Activated CD4-positive, alpha-beta T cell treated with anti-CD3 and anti-CD28 coated beads, Interleukin-2, amount 10 ng/mL, durations not matched to agents 24 days and 14 days (primary cell): ENCODE measurements at regions not wholly inside any gene's neighbourhood (a gene's known extent, or its start where the extent isn't known, plus 50 kb on each side); places are given as distances from the start of the nearest gene placed in this dataset.

ENCODE experiments used
- DNase-seq: peaks from one replicate; pipeline ENCODE4 v3.0.0; 2022
- H3K27ac Mint-ChIP-seq: one replicate; pipeline ENCODE4 v1.8.0; 2022; ENCODE audit warnings: mild to moderate bottlenecking, mixed read lengths
- H3K27me3 Mint-ChIP-seq: one replicate; pipeline ENCODE4 v1.8.0; 2022; ENCODE audit warnings: mixed read lengths
- H3K36me3 Mint-ChIP-seq: one replicate; pipeline ENCODE4 v1.8.0; 2022; ENCODE audit warnings: low read depth, mild to moderate bottlenecking, mixed read lengths
- H3K4me1 Mint-ChIP-seq: one replicate; pipeline ENCODE4 v1.8.0; 2021; ENCODE audit warnings: mixed read lengths
- H3K4me3 Mint-ChIP-seq: one replicate; pipeline ENCODE4 v1.8.0; 2022; ENCODE audit warnings: mild to moderate bottlenecking, moderate library complexity, mixed read lengths
- H3K9me3 Mint-ChIP-seq: one replicate; pipeline ENCODE4 v1.8.0; 2021; ENCODE audit warnings: mixed read lengths
- intact Hi-C: fragments of 100-400 bp; cut with micrococcal nuclease; formaldehyde crosslinking; loops from one replicate; pipeline ENCODE4 v1.15.1; 2023

GRCh38 chr20:6999381-6999780 lies 231.9 kb downstream of the BMP2 start:
- Mint-ChIP-seq H3K4me1 (no peaks in the 10 kb centered on the region), H3K27ac (no peak overlapping the region), H3K9me3 (no peaks in the 10 kb centered on the region), H3K27me3 (no peaks in the 10 kb centered on the region), H3K36me3 (no peaks in the 10 kb centered on the region), H3K4me3 (no peak overlapping the region)
- no peak for DNase-seq
- intact Hi-C loops, result no loop called here

DNA sequence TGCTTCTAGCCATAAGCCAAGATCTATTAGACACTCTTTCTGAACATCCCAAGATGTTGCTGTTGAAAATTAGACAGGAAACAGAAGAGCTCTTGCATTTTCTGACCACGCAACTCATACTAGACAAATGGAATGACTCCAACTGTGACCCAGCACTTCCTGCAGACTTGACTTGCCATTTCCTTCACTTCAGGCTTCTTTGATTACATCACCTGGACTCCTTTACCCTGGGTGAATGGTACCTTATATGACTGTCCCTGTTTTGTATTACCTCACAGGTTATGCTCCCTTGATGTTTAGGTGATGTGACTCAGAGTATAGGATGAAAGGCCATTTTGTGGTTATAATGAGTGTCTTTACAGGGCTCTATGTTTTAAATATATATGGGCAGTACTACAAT lies 236.1 kb downstream of the BMP2 start:
- Mint-ChIP-seq H3K27me3 (no peaks in the 10 kb centered on the region), H3K4me3 (no peak overlapping the region), H3K9me3 (no peaks in the 10 kb centered on the region), H3K36me3 (no peaks in the 10 kb centered on the region), H3K4me1 (no peaks in the 10 kb centered on the region), H3K27ac (no peak overlapping the region)
- intact Hi-C loops, result no loop called here
- DNase-seq, result no peak

GRCh38 chr20:7004801-7005200 lies 237.3 kb downstream of the BMP2 start:
- no peaks in the 10 kb centered on the region for H3K27me3 Mint-ChIP-seq
- no peaks in the 10 kb centered on the region for H3K4me1 Mint-ChIP-seq
- no peaks in the 10 kb centered on the region for H3K36me3 Mint-ChIP-seq
- no peak overlapping the region for H3K4me3 Mint-ChIP-seq
- no peak for DNase-seq
- H3K27ac Mint-ChIP-seq, result no peak overlapping the region
- H3K9me3 Mint-ChIP-seq, result no peaks in the 10 kb centered on the region
- intact Hi-C loops, result no loop called here

GRCh38 chr20:7010527-7010926 lies 243.0 kb downstream of the BMP2 start:
- Mint-ChIP-seq H3K9me3 (no peaks in the 10 kb centered on the region), H3K27me3 (no peaks in the 10 kb centered on the region), H3K27ac (no peak overlapping the region), H3K4me3 (no peak overlapping the region), H3K4me1 (no peaks in the 10 kb centered on the region), H3K36me3 (no peaks in the 10 kb centered on the region)
- DNase-seq, result no peak
- intact Hi-C loops, result no loop called here

- Mint-ChIP-seq H3K27me3 (no peaks in the 10 kb centered on the region), H3K4me3 (no peak overlapping the region), H3K27ac (no peak overlapping the region)
Measured at GRCh38 chr20:7015257-7015656, 247.8 kb downstream of the BMP2 start.

DNA sequence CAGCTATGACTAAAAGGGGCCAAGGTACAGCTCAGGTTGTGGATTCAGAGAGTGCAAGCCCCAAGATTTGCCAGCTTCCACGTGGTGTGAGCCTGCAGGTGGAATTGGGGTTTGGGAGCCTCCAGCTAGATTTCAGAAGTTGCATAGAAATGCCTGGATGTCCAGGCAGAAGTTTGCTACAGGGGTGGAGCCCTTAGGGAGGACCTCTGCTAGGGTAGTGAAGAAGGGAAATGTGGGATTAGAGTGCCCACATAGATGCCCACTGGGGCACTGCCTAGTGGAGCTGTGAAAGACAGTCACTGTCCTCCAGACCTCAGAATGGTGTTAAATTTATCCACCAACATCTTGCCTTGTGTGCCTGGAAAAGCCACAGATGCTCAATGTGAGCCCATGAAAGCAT lies 255.1 kb downstream of the BMP2 start:
- H3K27me3 Mint-ChIP-seq, result no peaks in the 10 kb centered on the region
- peaks cover 17% of the 10 kb centered on the region for H3K9me3 Mint-ChIP-seq
- no peak overlapping the region for H3K27ac Mint-ChIP-seq
- H3K4me1 Mint-ChIP-seq, result no peaks in the 10 kb centered on the region
- H3K4me3 Mint-ChIP-seq, result no peak overlapping the region
- no peaks in the 10 kb centered on the region for H3K36me3 Mint-ChIP-seq
- no peak for DNase-seq
- intact Hi-C loops, result no loop called here

More at GRCh38 chr20:7015257-7015656, 247.8 kb downstream of the BMP2 start:
- H3K36me3 Mint-ChIP-seq, result no peaks in the 10 kb centered on the region
- H3K4me1 Mint-ChIP-seq, result no peaks in the 10 kb centered on the region
- no peaks in the 10 kb centered on the region for H3K9me3 Mint-ChIP-seq
- intact Hi-C loops, result no loop called here
- DNase-seq, result no peak

DNA sequence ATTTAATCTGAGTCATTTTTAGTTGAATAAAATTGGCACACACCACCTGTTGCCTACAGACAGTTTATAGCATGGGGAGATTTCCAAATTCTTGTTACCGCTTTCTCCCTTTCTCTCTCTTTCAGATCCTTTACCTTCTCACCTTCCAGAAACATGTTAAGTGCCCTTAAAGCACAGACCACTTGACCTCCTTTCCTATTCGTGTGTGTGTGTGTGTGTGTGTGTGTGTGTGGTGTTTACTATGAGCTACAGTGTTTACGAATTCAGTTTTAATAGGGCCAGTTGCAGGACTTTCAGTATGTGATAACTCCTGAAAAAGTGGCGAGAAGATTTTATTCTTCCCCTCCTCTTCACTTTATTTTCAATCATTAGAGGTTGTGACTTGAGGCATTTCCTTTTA lies 258.1 kb downstream of the BMP2 start:
- Mint-ChIP-seq H3K27ac (no peak overlapping the region), H3K4me3 (no peak overlapping the region), H3K36me3 (no peaks in the 10 kb centered on the region), H3K4me1 (no peaks in the 10 kb centered on the region), H3K9me3 (peaks cover 20% of the 10 kb centered on the region), H3K27me3 (no peaks in the 10 kb centered on the region)
- no peak for DNase-seq
- intact Hi-C loops, result no loop called here

- H3K27ac Mint-ChIP-seq, result no peak overlapping the region
- peaks cover 10% of the 10 kb centered on the region for H3K9me3 Mint-ChIP-seq
- no peaks in the 10 kb centered on the region for H3K36me3 Mint-ChIP-seq
- no peak overlapping the region for H3K4me3 Mint-ChIP-seq
- no peaks in the 10 kb centered on the region for H3K27me3 Mint-ChIP-seq
- no peak for DNase-seq
- intact Hi-C loops, result no loop called here
- no peaks in the 10 kb centered on the region for H3K4me1 Mint-ChIP-seq
Measured at GRCh38 chr20:7029019-7029418, 261.5 kb downstream of the BMP2 start.

DNA sequence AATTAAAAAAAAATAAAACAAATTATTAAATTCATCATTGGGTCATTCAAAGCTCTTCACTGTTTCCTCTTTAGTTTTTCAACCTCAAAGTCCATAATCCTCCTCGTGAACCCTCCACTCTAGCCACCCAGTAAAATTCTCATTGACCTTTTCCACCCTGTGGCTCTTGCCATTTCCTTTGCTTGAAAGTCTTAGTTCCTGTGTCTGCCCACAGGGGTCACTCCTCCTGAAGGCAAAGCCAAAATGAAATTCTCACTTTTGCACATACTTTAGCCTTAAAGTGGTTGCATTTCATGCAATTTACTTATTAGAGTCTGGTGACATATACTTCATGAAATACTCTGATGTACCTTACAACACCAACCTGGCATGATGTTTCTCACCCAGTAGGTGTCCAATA lies 263.7 kb downstream of the BMP2 start:
- intact Hi-C loops, result no loop called here
- no peak overlapping the region for H3K4me3 Mint-ChIP-seq

DNA sequence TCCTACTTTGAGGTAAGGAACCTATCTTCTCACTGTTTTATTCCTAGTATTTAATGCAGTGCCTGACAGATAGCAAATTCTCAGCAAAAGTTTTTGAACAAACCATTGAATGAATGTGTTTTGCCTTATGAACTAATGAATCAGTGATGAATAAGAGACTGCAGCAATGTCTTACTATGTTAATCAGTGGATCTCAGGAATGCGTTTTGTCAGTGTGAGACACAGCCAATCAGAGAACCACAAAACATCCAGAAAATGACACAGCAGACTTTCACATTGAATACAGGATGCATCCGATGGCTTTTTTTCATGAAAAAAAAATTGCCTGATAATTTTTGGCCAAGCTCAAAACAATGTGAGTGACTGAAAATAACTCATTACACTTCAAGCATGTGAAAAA lies 270.5 kb downstream of the BMP2 start:
- no peak overlapping the region for H3K4me3 Mint-ChIP-seq
- H3K27ac Mint-ChIP-seq, result no peak overlapping the region
- intact Hi-C loops, result no loop called here
- H3K9me3 Mint-ChIP-seq, result peaks cover 8% of the 10 kb centered on the region
- no peaks in the 10 kb centered on the region for H3K36me3 Mint-ChIP-seq
- DNase-seq, result no peak
- no peaks in the 10 kb centered on the region for H3K27me3 Mint-ChIP-seq
- H3K4me1 Mint-ChIP-seq, result no peaks in the 10 kb centered on the region

More for the DNA sequence above, 263.7 kb downstream of the BMP2 start:
- no peaks in the 10 kb centered on the region for H3K4me1 Mint-ChIP-seq
- H3K9me3 Mint-ChIP-seq, result peaks cover 3% of the 10 kb centered on the region
- no peaks in the 10 kb centered on the region for H3K27me3 Mint-ChIP-seq
- H3K27ac Mint-ChIP-seq, result no peak overlapping the region
- DNase-seq, result no peak
- H3K36me3 Mint-ChIP-seq, result no peaks in the 10 kb centered on the region

GRCh38 chr20:7057611-7058010 lies 290.1 kb downstream of the BMP2 start:
- H3K9me3 Mint-ChIP-seq, result no peaks in the 10 kb centered on the region
- intact Hi-C loops, result no loop called here
- no peaks in the 10 kb centered on the region for H3K36me3 Mint-ChIP-seq
- H3K27ac Mint-ChIP-seq, result no peak overlapping the region
- no peak for DNase-seq
- no peaks in the 10 kb centered on the region for H3K4me1 Mint-ChIP-seq
- H3K27me3 Mint-ChIP-seq, result no peaks in the 10 kb centered on the region
- H3K4me3 Mint-ChIP-seq, result no peak overlapping the region

- H3K36me3 Mint-ChIP-seq, result no peaks in the 10 kb centered on the region
- no peak for DNase-seq
- H3K27me3 Mint-ChIP-seq, result no peaks in the 10 kb centered on the region
- intact Hi-C loops, result no loop called here
- H3K9me3 Mint-ChIP-seq, result peaks cover 3% of the 10 kb centered on the region
- no peak overlapping the region for H3K4me3 Mint-ChIP-seq
- no peaks in the 10 kb centered on the region for H3K4me1 Mint-ChIP-seq
- no peak overlapping the region for H3K27ac Mint-ChIP-seq
Measured at GRCh38 chr20:7078804-7079203, 311.3 kb downstream of the BMP2 start.

- no peak overlapping the region for H3K4me3 Mint-ChIP-seq
- H3K36me3 Mint-ChIP-seq, result no peaks in the 10 kb centered on the region
Measured at GRCh38 chr20:7080472-7080871, 313.0 kb downstream of the BMP2 start.

DNA sequence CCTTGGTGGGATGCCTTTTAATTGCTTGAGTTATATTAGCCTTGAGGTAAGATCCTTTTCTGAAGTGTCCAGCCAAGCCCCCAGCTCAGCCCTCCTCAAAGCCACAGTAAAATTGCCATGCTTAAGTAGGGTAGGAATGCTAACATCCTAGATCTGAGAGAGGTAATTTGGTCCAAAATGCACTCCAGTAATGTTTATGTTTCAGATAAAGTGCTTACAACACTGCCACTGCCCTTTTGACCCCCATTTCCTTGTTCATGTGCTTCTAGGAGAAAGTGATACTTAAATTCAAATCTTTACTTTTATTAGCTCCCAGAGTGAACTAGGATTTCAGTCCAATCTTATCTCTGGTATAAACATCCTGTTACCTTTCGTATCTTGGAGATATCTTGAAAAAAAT lies 318.0 kb downstream of the BMP2 start:
- Mint-ChIP-seq H3K27ac (no peak overlapping the region), H3K4me1 (no peaks in the 10 kb centered on the region), H3K4me3 (no peak overlapping the region), H3K27me3 (no peaks in the 10 kb centered on the region), H3K36me3 (no peaks in the 10 kb centered on the region), H3K9me3 (no peaks in the 10 kb centered on the region)
- DNase-seq, result no peak
- intact Hi-C loops, result no loop called here

More at GRCh38 chr20:7080472-7080871, 313.0 kb downstream of the BMP2 start:
- Mint-ChIP-seq H3K9me3 (peaks cover 3% of the 10 kb centered on the region), H3K27me3 (no peaks in the 10 kb centered on the region), H3K27ac (no peak overlapping the region), H3K4me1 (no peaks in the 10 kb centered on the region)
- no peak for DNase-seq
- intact Hi-C loops, result no loop called here

GRCh38 chr20:7087803-7088202 lies 320.3 kb downstream of the BMP2 start:
- no peaks in the 10 kb centered on the region for H3K9me3 Mint-ChIP-seq
- DNase-seq, result no peak
- H3K27ac Mint-ChIP-seq, result no peak overlapping the region
- no peaks in the 10 kb centered on the region for H3K27me3 Mint-ChIP-seq
- intact Hi-C loops, result no loop called here
- no peaks in the 10 kb centered on the region for H3K4me1 Mint-ChIP-seq
- H3K4me3 Mint-ChIP-seq, result no peak overlapping the region
- H3K36me3 Mint-ChIP-seq, result no peaks in the 10 kb centered on the region
